ENCODE measurements at regions not wholly inside any gene's neighbourhood (a gene's known extent, or its start where the extent isn't known, plus 50 kb on each side); places are given as distances from the start of the nearest gene placed in this dataset.

DNA sequence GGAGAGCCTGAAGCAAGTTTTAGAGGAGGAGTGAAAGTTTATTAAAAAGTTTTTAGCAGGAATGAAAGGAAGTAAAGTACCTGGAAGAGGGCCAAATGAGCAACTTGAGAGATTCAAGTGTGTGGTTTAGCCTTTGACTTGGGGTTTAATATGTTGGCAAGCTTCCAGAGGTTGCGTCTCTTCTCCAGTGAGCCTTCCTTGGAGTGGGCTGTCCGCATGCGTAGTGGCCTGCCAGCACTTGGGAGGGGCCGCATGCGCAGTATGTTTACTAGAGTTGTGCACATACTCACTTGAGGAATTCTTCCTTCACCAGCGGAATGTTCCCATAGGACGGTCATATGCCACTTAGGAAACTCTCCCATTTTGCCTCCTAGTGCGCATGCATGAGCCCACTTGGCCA lies 235.2 kb downstream of the ALDH8A1 start:
- DNase-seq (ENCODE audit: low read depth in 2 of 2), result no peak

DNA sequence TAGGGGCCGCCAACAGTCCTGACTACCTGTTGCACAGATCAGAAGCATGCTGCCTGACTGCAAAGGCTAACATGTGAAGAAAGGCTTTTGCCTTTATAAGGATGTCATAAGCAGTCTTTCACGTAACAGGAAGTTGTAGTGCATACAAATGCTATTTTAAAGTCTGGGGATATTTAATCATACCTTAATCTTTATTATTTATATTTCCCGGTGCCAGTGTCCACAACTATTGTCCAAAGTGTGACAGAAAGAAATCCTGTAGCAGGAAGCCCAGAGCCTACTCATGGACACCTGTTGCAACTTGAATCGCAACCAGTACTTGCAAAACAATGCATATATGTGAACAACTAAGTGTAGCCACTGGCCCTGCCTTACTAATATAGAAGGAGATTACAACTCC lies 235.8 kb downstream of the ALDH8A1 start:
- DNase-seq (ENCODE audit: low read depth in 2 of 2), result no peak

DNA sequence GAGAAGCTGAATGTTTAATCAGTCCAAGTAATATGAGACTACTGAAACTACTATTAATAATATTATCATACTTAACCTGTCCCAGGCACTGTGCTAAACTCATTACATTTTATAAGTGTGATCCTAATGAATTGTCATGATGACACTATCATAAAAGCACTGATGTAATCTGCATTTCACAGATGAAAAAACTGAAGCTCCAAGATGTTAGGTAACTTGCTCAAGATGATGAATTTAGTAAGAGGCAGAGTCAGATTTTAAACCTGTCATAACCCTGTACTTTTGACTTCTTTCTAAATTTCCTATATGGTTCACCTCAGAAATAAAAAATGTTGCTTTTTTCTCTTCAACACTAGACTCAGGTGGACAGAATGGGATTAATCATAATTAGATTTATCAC lies 237.6 kb downstream of the ALDH8A1 start:
- no peak for DNase-seq (ENCODE audit: low read depth in 2 of 2)

DNA sequence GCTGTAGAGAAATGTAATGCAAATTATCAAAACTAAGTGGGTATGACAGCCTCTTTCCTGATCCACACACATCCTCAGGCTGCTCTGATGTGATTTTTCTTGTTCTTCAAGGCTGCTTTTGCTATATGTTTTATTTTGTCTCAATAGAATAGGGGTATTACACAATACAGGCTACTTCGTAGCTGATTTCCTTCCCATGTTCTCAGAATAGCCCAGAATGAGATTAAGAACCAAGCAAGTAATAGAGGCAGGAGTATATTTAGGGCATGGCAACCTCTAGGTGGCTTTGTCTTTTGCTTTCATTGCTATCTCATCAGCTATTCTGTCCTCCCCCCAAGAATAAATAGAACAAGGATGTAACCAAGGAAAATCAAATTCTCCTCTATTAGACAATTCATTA lies 241.8 kb downstream of the ALDH8A1 start:
- DNase-seq (ENCODE audit: low read depth in 2 of 2), result no peak

DNA sequence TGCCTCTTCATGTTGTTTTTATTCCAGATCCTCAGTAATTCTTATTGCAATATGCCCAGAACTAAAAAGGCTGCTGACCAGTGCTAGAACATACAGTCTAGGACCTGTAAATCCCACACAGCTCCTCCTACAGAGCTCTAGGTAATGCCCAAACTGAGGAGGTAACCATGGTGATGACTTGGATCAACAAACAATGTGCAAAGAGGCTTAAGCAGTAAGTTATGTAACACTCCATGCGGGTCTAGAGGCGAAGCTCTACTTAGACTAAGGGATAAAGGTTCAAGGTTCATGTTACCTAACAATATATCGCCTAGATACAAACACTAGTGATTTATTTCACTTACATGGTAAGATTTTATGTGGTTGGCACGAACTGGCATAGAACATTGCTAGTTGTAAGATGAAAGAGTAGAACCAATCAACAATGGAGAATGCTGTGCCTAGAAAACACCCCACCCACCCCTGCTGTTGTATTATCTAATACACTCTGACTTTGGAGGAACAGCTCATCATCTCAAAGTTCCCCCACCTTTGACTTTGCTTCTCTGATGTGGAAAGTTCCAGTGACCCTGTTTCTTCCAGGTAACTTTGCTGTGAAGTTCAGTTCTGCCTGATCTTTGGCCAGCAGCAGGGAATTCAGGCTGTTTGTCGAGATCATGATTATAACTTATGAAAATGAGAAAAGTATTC lies 242.4 kb downstream of the ALDH8A1 start:
- DNase-seq (ENCODE audit: low read depth in 2 of 2), result no peak

DNA sequence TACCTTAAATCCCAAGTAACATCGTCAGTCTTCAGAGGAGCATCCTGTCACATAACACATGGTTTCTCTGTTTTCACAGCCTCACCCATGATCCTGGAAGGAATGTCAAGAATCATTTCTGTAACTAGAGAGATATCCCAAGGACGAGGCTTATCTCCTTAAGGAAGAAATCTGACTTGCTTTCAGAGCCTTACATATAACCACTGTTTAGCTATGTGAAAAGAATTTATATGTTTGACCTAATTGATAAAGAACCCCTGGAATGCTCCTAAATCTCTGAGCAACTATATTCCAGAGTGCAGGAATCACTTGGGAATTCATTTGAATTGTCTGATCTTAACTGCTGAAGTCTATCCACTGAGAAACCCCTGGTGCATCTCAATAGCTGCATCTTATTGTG lies 243.1 kb downstream of the ALDH8A1 start:
- no peak for DNase-seq (ENCODE audit: low read depth in 2 of 2)

- no peak for DNase-seq (ENCODE audit: low read depth in 2 of 2)
Measured at GRCh38 chr6:134706153-134706552, 243.7 kb downstream of the ALDH8A1 start.

- no peak for DNase-seq (ENCODE audit: low read depth in 2 of 2)
Measured at GRCh38 chr6:134703206-134703605, 246.7 kb downstream of the ALDH8A1 start.

DNA sequence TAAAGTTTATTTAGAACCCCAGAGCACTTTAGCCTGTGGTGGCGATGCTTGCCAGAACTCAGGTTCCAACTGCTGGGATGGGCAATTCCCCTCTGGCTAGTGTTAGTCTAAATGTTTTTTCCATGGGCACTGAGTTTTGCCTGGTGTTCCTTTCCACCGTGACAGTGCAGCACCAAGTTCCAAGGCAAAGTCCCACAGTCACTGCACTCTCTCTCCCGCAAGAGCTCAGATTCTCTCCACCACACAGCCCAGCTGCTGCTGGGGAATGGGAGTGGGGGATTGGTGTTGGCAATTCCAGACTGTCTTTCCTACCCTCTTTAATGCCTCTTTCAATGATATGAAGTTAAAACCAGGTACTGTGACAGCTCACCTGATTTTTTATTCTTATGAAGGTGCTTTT lies 247.6 kb downstream of the ALDH8A1 start:
- no peak for DNase-seq (ENCODE audit: low read depth in 2 of 2)

DNA sequence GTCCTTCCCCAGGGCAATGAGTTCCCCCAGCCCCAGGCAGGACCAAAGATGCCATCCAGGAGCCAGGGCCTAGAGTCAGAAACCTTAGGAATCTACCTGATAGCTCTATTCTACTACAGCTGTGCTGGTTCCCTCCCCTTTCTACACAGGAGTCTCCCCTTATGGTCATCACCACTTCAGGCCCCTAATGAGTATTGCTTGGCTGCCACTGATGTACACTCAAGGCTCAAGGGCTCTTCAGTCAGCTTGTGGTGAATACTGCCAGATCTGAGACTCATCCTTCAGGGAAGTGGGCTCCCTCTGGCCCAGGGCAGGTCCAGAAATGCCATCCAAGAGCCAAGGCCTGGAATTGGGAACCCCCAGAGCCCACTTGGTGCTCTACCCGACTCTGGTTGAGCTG lies 248.6 kb downstream of the ALDH8A1 start:
- DNase-seq (ENCODE audit: low read depth in 2 of 2), result no peak

GRCh38 chr6:134698228-134698627 lies 251.7 kb downstream of the ALDH8A1 start:
- no peak for DNase-seq (ENCODE audit: low read depth in 2 of 2)

DNA sequence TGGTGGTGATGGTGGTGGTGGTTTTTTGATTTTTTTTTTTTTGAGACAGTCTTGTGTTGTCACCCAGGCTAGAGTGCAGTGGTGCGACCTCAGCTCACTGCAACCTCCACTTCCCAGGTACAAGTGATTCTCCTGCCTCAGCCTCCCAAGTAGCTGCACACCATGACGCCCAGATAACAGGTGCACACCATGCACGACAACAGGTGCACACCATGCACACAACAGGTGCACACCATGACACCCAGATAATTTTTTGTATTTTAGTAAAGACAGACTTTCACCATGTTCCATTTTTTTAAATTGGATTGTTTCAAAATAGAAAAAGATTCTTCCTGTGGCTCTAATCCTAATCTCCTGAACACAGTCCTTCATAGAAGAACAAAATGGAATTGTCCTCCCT lies 257.9 kb downstream of the ALDH8A1 start:
- DNase-seq (ENCODE audit: low read depth in 2 of 2), result no peak

- no peak for DNase-seq (ENCODE audit: low read depth in 2 of 2)
Measured at GRCh38 chr6:134691180-134691579, 258.7 kb downstream of the ALDH8A1 start.

GRCh38 chr6:134690048-134690447 lies 259.9 kb downstream of the ALDH8A1 start:
- no peak for DNase-seq (ENCODE audit: low read depth in 2 of 2)

GRCh38 chr6:134689641-134690040 lies 260.3 kb downstream of the ALDH8A1 start:
- DNase-seq (ENCODE audit: low read depth in 2 of 2), result no peak

- DNase-seq (ENCODE audit: low read depth in 2 of 2), result no peak
Measured at GRCh38 chr6:134689177-134689576, 260.7 kb downstream of the ALDH8A1 start.

GRCh38 chr6:134686071-134686470 lies 263.8 kb downstream of the ALDH8A1 start:
- DNase-seq (ENCODE audit: low read depth in 2 of 2), result no peak

DNA sequence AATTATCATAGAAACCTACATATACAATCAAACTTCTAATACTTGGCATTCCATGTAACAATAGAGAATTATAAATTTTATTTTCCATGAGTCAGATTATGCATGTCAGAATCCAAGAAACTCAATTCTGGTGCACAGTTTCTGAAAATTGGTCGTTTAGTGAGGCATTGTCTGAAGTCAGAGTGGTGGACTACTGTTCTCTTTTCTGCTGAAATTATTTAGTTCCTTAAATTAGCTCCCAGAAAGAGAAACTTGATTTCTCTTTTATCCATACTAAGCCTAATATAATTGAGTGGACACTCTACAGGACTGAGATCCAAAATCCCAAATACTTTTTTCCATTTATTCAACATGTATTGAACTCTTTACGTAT lies 265.5 kb downstream of the ALDH8A1 start:
- DNase-seq (ENCODE audit: low read depth in 2 of 2), result no peak

DNA sequence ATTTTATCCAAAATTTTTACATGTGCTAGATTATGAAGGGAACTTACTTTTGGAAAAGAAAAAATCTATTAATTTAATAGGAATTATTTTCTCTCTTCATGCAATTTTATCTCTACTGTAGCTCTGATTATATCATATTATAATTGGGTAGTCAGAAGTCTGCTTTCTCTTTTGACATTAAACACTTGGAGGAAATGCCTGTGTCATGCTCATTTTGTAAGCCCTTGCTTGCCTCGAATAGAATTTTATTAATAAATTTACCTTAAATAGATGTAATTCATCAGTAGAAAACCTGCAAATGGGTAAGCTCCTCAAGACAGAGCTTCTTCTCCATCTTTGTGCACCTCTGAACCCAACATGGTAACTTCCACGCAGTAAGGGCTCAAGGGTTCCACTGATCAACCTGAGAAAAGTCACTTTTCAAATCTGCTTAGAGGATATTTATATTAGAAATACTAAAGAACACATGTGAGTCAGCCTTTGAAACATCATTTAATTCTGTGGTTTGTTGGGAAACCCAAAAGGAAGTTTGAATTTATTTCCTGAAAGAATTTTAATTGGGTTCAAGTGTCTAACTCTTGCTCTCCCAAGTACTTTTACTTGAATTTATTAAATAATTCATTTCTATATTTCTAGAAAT lies 266.0 kb downstream of the ALDH8A1 start:
- no peak for DNase-seq (ENCODE audit: low read depth in 2 of 2)

- no peak for DNase-seq (ENCODE audit: low read depth in 2 of 2)
Measured at GRCh38 chr6:134680433-134680832, 269.5 kb downstream of the ALDH8A1 start.

DNA sequence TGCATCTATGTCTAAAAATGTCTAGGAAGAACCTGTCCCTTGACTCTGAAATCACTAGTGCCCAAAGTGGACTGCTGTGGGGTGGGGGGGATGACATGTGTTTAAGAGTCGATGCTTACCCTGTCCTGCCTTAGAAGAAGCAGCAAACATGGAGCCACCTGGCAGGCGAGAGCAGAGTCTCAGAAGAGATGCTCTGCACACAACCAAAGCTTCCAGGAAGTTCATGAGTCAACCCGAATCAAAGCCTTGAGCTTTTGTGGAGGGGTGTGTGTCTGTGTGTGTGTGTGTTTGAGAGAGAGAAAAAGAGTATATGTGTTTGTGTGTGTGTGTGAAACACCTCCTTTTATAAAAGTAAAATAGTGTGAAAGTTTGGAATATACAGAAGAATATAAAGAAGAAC lies 269.9 kb downstream of the ALDH8A1 start:
- DNase-seq (ENCODE audit: low read depth in 2 of 2), result no peak

DNA sequence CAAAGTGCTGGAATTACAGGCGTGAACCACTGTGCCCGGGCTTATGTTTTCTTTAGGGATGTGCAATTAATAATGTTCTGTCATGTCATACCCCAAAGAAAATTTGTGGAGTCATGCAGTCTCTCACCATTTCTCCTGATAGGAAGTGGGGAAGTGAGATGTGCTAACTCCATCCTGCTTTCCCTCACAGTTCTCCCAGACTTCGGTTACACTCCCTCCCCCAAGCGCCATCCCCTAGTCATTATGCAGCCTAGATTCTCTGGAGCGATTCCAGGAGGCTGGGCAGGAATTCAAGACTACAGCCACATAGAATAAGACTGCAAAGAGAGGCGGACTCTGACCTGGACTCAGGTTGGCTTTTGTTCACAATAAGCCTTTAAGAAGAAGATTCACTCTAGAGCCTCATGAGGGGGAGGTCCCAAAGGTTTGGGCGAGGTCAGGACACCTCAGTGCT lies 271.4 kb downstream of the ALDH8A1 start:
- DNase-seq (ENCODE audit: low read depth in 2 of 2), result no peak

DNA sequence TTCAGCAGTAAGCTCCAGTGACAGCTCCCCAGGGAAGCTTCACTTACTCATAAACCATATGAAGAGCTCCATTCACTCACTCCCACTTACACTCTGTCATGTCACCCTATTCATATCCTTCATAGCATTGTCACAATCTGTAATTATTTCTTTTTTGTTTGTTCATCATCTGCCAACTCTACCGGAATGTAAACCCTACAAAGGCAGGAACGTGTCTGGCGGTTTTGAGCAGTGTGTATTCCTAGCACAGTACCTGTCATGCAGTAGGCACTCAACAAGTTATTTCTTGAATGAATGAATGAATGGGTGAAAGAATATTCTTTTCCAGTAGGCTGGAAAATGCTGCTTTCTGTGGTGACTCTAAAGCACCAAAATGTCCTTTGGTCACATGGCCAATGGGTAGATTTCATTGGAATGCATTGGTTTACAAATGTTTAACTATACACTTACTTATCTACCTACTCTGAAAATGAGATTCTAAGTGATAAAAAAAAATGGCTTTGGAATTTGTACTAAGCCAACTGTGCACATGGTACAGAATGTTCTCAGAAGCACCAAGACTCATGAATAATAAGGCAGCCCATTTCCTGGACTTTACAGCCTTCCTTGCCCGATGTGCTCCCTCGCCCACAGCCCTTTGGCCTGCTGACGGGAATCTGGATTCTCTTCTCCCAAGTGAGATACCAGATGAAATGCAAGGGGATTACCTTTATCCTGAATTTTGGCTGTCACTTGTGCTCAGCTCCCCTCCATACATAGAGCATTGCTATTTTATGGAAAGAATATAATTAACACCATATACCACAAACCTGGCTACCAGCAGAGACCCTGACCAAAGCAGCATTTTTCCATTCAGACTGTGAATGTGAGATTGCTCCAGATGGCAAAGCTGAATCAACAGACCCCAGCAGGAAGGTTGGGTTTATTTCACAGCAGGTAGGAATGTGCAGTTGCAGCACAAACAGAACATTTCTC lies 273.3 kb downstream of the ALDH8A1 start:
- no peak for DNase-seq (ENCODE audit: low read depth in 2 of 2)

All from stimulated activated CD4-positive, alpha-beta T cell treated with anti-CD3 and anti-CD28 coated beads, Interleukin-1b, Interleukin-23, amount 100 ng/mL, for 1 hour (primary cell).